ENCODE measurements at regions not wholly inside any gene's neighbourhood (a gene's known extent, or its start where the extent isn't known, plus 50 kb on each side); places are given as distances from the start of the nearest gene placed in this dataset.

DNA sequence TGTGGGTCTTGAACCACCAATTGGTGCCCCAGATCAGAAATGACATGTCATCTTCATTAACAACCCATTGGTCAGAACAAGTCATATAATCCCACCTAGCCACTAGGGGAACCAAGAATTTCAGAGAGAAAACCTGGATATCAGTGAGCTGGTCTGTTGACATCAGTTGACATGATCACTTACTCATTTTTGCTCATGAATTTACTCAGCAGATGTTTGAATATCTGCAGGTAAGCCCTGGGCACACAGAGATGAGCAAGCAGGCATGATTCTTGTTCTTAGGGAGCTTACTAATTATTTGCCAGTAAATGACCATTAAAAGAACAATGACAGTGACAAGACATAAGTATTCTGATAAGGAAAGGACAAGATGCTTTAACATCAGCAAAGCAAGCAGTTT, 64.3 kb upstream of the PLCL2 start:
- Histone ChIP-seq H3K4me1 (ENCODE audit: insufficient read depth, low read length) (peaks cover 19% of the 10 kb centered on the region), H3K9me3 (ENCODE audit: low read depth, low read length) (no peaks in the 10 kb centered on the region), H3K4me3 (ENCODE audit: low read length) (no peak overlapping the region), H3K27me3 (ENCODE audit: insufficient read depth, low read length) (no peaks in the 10 kb centered on the region)

DNA sequence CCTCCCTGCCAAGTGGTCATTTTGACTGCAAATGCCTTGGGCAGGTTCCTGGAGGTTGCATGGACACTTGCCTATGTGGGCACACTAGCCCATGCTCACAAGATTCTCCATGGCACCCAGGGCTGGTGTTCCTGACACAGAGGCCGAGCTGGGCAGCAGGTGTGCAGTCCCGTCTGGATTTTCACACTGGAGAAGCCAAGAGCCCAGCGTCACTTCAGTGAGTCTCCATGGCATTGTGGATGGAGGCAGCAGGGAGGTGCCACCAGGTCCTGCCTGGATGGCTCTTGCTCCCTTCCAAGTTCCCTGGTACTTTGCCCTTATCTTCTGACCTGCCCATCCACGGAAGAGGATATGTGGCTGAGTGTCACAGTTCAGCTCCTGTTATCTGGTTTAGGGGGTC, 63.7 kb upstream of the PLCL2 start:
- Histone ChIP-seq H3K27me3 (ENCODE audit: insufficient read depth, low read length) (no peaks in the 10 kb centered on the region), H3K4me3 (ENCODE audit: low read length) (no peak overlapping the region), H3K4me1 (ENCODE audit: insufficient read depth, low read length) (peaks cover 19% of the 10 kb centered on the region), H3K9me3 (ENCODE audit: low read depth, low read length) (no peaks in the 10 kb centered on the region)

DNA sequence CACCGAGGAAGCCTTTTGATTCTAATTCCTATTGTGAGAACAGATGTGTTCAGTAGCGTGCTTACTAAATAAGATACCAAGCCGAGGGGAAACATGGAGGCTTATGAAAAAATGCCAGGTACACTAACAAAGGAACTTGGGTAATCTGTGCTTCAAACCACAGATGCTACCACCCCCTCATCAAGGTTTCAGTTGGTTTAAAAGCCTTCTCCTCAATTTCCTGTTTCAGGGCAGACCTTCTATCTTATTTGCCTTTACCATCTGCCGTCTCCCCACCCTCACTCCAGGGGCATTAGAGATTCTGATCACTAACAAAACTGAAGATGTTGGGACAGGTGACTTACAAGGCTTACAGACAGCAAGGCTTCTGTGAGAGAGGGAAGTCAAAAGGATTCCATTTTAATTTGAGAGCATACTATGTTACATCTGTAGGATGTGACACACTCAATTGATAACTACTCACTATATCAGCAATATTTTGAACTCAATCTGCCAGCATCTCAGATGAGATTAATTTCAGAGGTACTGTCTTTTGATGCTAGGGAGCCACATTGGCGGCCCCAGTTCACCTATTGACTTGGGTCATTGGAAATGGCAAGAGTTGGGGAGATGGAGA, 60.6 kb upstream of the PLCL2 start:
- H3K27me3 ChIP-seq (ENCODE audit: insufficient read depth, low read length), result no peaks in the 10 kb centered on the region
- H3K4me3 ChIP-seq (ENCODE audit: low read length), result no peak overlapping the region
- no peaks in the 10 kb centered on the region for H3K9me3 ChIP-seq (ENCODE audit: low read depth, low read length)
- peaks cover 19% of the 10 kb centered on the region for H3K4me1 ChIP-seq (ENCODE audit: insufficient read depth, low read length)

DNA sequence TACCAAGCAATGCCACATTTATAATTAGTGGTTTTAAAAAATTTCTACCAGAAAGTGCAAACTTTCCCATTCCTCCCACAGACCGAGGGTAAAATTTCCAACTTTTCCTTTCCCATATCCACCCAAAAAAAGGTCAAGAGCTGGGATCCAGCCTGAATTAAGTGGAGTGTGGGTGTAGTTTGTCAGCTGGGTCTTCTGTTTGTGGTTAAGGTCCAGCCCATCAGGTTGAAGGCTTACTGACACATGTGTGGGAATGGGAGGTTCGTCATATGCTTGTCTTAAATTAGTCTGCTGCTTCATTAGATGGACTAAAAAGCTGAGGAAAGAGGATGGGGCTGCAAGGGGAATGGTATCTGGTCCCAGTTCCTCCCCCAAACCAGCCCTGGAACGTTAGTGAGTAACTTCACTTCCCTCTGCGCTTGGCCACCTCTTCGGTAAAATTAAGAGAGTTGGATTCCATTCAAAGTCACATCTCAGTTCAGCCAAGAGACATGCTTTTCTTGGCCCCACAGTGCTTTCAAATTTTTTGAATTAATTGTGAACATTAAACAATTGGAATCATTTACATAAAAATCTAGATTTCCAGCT, 59.0 kb upstream of the PLCL2 start:
- Histone ChIP-seq H3K4me1 (ENCODE audit: insufficient read depth, low read length) (peaks cover 19% of the 10 kb centered on the region), H3K4me3 (ENCODE audit: low read length) (no peak overlapping the region), H3K27me3 (ENCODE audit: insufficient read depth, low read length) (no peaks in the 10 kb centered on the region), H3K9me3 (ENCODE audit: low read depth, low read length) (no peaks in the 10 kb centered on the region)

DNA sequence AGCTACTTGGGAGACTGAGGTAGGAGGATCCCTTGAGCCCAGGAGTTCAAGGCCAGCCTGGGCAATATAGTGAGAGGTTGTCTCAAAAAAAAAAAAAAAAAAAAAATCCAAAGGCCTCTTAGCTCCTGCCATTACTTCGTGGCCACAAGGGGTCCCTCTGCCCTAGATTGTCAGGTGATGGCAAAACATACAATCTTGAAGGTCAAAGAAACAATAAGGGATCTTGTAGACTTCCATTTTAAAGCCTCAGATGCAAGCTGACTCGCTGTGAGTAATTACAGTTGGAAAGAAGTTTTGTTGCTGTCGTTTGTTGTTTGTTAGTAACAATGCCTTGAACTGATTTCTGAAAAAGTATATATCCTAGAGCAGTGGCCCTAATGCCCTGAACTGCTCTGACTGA, 55.9 kb upstream of the PLCL2 start:
- no peak overlapping the region for H3K4me3 ChIP-seq (ENCODE audit: low read length)

DNA sequence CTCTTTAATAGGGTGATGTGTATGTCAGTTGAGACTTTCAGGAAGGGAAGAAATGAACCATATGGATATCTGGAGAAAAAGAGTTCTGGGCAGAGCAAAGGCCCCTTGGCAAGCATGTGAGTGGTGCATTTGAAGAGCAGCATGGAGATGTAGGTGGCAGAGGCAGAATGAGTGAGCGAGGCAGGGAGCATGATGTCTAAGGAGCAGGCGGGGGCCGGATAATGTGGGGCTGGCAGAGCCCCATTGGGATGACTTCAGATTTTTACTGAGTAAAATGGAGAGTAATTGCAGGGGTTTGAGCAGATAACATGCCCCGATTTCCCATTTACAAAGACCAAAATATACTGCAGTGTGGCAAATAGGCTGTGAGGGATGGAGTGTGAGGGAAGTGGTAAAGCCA, 52.9 kb upstream of the PLCL2 start:
- no peak overlapping the region for H3K4me3 ChIP-seq (ENCODE audit: low read length)
- no peaks in the 10 kb centered on the region for H3K9me3 ChIP-seq (ENCODE audit: low read depth, low read length)
- H3K4me1 ChIP-seq (ENCODE audit: insufficient read depth, low read length), result no peaks in the 10 kb centered on the region
- no peaks in the 10 kb centered on the region for H3K27me3 ChIP-seq (ENCODE audit: insufficient read depth, low read length)

More for the DNA sequence above, 55.9 kb upstream of the PLCL2 start:
- peaks cover 15% of the 10 kb centered on the region for H3K4me1 ChIP-seq (ENCODE audit: insufficient read depth, low read length)
- no peaks in the 10 kb centered on the region for H3K9me3 ChIP-seq (ENCODE audit: low read depth, low read length)
- H3K27me3 ChIP-seq (ENCODE audit: insufficient read depth, low read length), result no peaks in the 10 kb centered on the region

DNA sequence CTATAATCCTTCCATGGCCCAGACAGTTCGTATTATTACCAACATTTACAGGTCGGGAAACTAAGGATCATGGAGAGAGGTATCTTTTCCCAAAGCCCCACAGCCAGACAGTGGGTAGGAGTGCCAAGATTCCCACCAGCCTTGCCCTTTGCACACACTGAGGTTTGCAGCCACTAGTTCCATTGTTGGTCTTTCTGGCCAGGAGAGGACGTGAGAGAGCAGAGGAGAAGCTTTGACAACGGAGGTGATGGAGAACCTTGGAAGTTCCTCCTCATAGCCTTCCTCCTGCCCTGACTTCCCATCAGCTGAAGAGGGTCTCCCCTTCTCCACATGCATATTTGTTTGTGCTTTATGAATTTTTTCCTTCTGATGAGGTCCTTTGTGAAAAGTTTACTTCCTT, 50.5 kb upstream of the PLCL2 start:
- H3K4me1 ChIP-seq (ENCODE audit: insufficient read depth, low read length), result peaks cover 3% of the 10 kb centered on the region
- H3K9me3 ChIP-seq (ENCODE audit: low read depth, low read length), result no peaks in the 10 kb centered on the region
- H3K4me3 ChIP-seq (ENCODE audit: low read length), result no peak overlapping the region
- no peaks in the 10 kb centered on the region for H3K27me3 ChIP-seq (ENCODE audit: insufficient read depth, low read length)

DNA sequence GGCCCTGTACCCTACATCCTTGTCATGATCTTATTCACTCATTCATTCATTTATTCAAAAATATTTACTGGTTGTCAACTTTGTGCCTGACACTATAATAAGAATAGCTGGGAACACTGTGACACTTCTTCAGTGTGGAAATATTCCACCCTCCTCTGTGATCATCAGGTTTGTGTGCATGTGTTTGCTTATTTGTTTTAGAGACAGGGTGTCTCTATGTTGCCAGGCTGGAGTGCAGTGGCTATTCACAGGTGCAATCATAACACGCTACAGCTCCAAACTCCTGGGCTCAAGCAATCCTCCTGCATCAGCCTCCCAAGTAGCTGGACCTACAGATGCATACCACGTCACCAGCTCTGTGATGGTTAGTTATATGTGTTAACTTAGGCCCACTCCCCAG, 50.0 kb upstream of the PLCL2 start:
- H3K4me3 ChIP-seq (ENCODE audit: low read length), result no peak overlapping the region
- peaks cover 3% of the 10 kb centered on the region for H3K4me1 ChIP-seq (ENCODE audit: insufficient read depth, low read length)
- no peaks in the 10 kb centered on the region for H3K27me3 ChIP-seq (ENCODE audit: insufficient read depth, low read length)
- no peaks in the 10 kb centered on the region for H3K9me3 ChIP-seq (ENCODE audit: low read depth, low read length)

All from mononuclear cell (primary cell).